Retina (tissue), 1 donor: ENCODE measurements at regions not wholly inside any gene's neighbourhood (a gene's known extent, or its start where the extent isn't known, plus 50 kb on each side); places are given as distances from the start of the nearest gene placed in this dataset.

Experiments used
- DNase-seq: peaks from one replicate; pipeline ENCODE4 v3.0.0-alpha.2; 2016

DNA sequence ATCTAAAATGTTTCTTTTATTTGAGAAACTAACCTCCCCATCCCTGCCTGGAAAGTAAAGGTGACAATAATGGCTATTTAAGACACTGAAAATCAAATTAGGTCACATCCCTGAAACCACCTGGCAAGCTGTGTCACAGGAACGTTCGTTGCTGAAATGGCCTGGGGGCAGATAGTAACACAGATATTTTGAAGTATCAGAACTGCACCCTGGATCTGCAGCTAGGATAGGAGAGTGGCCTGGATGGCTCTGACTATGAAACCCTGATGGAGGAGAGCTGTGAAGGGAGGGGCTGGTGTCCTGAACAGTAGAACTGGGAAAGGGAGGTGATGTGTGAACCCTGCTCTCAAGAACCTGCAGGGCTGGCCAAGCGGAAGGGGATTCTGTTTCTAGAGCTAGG is 648.3 kb upstream of the CFAP20DC start:
- no peak for DNase-seq

GRCh38 chr3:59696783-59697182 is 647.0 kb upstream of the CFAP20DC start:
- DNase-seq = no peak

GRCh38 chr3:59695860-59696259 is 646.0 kb upstream of the CFAP20DC start:
- DNase-seq = no peak

DNA sequence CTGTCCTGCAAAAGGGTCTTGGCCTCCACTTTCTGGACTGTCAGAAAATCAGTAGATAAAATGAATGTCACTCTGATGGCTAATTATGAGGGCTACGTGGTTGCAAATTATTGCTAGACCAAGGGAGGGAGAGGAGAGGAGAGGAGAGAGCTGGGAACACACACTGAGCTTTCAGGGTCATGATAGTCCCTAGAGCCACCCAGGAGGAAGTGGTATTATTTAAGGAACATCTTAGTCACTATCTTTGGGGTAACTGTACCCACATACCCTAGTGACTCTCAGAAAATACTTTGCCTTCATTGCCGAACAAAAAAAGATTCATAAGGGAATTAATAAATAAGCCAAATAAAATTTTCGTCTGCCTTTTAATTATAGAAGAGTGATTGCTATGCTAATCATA is 642.3 kb upstream of the CFAP20DC start:
- DNase-seq = no peak

- peak; percentile 26 for DNase-seq
These were observed 641.1 kb upstream of the CFAP20DC start for GRCh38 chr3:59690886-59691285.

GRCh38 chr3:59688636-59689035 is 638.8 kb upstream of the CFAP20DC start:
- no peak for DNase-seq

- no peak for DNase-seq
These were observed 635.6 kb upstream of the CFAP20DC start for GRCh38 chr3:59685432-59685831.

- DNase-seq = no peak
These were observed 634.9 kb upstream of the CFAP20DC start for GRCh38 chr3:59684766-59685165.

GRCh38 chr3:59680919-59681318 is 631.1 kb upstream of the CFAP20DC start:
- DNase-seq = no peak

GRCh38 chr3:59677747-59678702 is 628.2 kb upstream of the CFAP20DC start:
- peak; percentile 47 for DNase-seq

DNA sequence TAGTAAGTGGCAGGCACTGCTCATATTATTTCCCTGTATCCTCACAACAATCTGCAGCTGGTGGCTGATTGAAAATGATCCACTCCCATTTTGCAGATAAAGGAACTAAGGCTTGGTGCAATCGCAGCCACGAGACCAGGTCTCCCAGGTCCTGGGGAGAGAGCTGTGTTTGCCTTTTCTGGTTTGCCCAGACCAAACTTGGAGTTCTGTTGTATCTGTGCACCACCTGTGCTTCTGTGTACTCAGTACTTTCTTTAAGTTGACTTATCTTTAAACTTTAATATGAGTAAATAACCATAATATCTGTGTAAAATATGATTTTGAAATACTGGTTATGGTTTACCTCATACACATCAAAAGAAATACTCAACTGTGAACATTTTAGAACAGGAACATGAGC is 625.7 kb upstream of the CFAP20DC start:
- no peak for DNase-seq

DNA sequence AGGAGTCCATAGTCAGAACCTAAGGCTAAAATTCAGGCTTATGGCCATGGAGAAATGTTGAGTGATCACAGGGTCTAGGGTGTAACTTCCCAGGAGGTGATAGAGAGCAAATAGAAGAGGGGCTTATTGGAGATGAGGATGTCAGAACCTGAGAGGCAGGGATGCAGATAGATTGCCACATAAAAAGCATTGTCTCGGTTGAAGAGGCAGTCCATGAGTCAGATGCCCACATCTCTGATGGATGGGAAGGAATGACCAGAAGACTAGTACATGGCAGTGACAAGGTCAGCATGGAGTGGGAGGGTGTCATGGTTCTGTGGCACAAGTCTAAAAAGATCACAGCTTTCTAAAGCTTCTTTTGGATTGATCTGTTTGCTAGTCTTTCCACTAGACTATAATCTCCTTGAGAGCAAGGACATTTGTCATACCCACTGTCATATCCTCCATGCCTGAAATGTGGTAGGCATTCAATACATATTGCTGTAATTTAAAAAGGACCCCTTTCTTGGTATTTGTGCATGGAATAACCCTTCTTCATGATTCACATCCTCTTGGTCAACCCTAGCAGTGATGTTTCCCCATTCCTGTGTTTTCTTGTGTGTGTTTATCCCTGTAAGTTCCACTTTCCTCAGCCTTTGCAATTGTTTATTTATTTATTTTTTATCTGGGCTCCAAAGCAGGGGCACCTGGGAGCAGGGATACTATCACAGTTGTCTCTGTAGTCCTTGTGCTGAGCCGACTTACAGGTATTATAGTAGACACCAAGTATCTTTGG is 613.4 kb upstream of the CFAP20DC start:
- no peak for DNase-seq

DNA sequence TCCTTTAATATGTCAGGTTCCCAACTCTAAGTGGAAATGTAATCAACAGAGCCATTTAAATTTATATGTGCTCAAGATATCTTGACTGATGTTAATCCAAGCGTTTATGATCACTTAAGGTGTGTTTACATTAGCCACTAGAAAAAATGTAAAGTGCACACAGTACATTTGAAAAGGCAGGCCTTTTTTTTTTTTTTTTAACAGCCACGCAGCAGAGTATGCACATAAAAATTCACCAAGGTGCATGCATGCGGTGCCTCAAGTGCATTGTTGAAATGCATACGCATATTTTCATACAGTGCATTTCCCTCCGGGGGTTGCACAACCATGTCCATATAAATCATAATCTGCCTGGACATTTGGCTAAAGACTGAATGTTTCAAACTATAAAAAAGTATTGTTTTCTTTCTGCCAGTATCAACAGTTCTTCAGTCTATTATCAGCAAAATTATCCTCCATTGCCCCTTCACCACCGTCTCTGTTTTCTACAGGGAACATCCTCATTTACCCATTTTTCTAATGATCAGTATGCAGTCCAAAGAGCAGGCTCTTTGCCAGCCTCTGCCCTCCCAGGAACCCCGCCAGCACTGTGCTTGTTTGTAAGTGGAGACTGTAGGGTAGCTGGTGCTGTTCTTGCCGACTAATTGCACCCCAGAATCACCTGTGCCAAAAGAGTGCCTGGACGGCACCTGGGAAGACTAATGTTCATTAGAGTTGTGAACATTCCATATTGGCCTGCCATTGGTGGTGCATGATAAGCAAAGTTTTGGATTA is 611.2 kb upstream of the CFAP20DC start:
- no peak for DNase-seq

- no peak for DNase-seq
These were observed 610.6 kb upstream of the CFAP20DC start for GRCh38 chr3:59660376-59660775.

DNA sequence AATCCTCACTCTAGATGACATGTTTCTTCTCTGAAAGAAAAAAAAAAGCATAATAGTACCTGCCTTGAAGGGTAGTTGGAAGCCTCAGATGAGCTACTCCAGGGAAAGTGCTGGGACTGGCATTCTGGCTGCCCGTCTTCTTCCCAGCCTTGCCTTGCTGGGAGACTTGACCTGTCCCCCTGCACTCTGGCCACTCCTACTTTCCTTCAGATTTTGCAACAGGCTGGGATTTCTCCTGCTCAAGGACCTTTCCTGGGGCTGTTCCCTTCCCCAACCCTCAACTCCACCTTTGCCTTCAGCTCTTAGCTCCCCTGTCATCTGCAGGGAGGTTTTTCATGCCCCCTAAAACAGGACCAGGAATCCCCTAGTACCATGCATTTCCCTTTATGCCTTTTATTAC is 609.9 kb upstream of the CFAP20DC start:
- no peak for DNase-seq

DNA sequence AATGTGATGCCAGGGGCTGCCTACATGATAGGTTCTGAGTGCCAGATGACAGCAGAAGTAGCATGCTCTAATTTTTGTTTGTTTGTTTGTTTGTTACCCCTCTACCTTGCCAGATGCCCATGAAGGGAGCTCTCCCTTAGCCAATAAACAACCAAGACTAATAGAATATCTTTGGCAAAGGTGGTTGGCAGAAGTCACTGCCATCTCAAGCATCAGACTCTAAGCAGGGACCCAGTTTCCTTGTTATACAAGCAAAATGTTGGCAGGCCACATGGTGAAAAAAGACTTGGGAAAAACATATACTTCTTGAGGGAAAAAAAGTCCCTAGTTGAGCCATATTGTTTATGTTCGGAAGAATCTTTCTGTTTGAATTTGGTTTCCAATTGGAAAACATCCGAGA is 609.0 kb upstream of the CFAP20DC start:
- no peak for DNase-seq

DNA sequence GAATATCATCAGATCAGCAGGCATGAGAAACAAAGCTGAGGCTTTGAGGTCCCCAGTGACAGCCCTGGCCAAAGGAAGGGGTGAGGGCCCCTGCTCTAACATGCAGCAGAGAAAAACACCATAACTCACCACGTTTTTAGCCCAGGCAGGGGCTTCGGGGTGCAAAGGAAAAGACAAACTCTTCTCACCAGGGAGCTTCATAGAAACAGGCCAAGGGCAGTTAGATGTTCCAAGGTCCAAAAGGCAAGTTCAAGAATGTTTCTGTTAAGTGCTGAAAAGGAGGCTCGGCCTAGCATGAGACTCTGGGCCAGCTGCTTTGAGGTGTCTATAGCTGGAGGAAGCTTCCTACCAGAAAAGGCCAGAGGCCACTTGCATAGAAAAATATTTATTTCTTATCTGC is 608.4 kb upstream of the CFAP20DC start:
- no peak for DNase-seq

- DNase-seq = no peak
These were observed 605.7 kb upstream of the CFAP20DC start for GRCh38 chr3:59655418-59656015.

GRCh38 chr3:59654480-59655417 is 604.9 kb upstream of the CFAP20DC start:
- no peak for DNase-seq

GRCh38 chr3:59654123-59654479 is 604.3 kb upstream of the CFAP20DC start:
- peak; percentile 59 for DNase-seq

DNA sequence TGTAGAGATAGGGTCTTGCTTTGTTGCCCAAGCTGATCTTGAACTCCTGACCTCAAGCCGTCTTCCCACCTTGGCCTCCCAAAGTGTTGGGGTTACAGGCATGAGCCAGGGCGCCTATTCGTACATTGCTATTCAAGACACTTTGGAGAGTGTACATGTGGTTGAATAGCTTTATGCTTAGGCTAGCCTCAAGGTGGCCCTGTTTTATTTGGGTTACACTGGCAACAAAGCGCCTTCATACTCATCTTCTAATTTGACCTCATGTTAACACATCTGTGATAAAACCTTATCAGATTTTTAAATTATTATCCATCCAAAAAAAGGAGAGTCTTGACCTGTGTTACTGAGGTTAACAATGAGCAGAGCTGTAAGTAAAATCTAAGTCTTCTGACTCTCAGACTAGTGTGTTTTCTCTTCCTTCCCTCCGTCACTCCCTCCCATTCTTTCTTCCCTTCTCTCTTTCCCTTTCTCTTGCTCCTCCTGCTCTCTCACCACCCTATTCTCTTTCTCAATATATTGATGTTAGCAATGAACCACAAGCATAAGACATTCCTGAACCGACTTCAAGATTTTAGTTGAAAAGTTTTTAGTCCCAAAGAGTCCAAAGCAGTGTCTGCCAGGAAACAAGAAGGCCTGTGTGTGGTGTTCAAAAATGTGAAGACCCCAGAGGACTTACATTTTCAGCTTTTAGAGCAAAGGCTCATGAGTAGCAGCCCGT is 603.7 kb upstream of the CFAP20DC start:
- no peak for DNase-seq
